Erythroblast (primary cell): ENCODE measurements at regions not wholly inside any gene's neighbourhood (a gene's known extent, or its start where the extent isn't known, plus 50 kb on each side); places are given as distances from the start of the nearest gene placed in this dataset.

Experiments used
- GATA1 ChIP-seq: IDR thresholded peaks from 2 replicates; pipeline ENCODE4 v1.6.1; 2011; ENCODE audit warnings: low read depth, mild to moderate bottlenecking, control low read depth, low read length, moderate library complexity
- POLR2A ChIP-seq: IDR thresholded peaks from 2 replicates; pipeline ENCODE4 v1.6.1; 2011; ENCODE audit warnings: mild to moderate bottlenecking, low read length

DNA sequence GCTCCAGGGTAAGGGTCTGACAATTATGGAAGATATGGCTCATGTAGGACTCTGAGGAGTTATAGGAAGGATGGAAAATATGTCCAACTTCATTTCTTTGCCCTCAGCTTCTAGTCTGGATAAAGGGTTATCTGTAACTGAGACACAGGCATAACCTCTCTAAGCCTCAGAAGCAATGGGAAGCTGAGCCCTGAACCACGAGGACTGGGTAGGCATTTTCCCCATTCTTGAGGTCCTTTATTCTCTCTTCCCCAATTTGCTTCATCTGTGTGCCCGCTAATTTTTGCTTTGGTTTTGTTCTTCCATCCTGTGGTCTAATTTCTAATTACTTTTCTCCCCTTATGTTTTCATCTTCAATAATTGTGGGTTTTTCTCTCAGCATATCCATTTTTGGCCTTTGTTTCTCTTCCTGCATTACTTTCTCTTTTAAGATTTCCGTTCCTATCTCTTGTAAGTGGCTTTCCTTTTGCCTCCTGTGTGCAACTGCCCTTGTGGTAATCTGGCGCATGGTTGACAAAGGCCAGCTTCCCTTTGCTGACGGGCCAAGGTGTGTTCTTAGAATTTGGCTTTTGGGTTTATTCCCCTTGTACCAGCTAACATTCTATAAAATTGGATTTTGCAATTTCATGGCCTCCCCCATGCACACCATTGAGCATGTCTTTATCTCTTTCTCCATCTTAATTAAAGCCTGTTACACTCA lies 343.8 kb downstream of the TXNL1 start:
- TF ChIP-seq POLR2A, result no peak
- TF ChIP-seq GATA1, result no peak
